Skeletal muscle satellite cell (primary cell): ENCODE measurements at regions not wholly inside any gene's neighbourhood (a gene's known extent, or its start where the extent isn't known, plus 50 kb on each side); places are given as distances from the start of the nearest gene placed in this dataset.

Experiments
- H3K27me3 ChIP-seq: 2 replicates; pipeline ENCODE4 v1.7.0; 2013; ENCODE audit warnings: low read length; ENCODE audit not compliant: control insufficient read depth, insufficient read depth
- H3K36me3 ChIP-seq: 2 replicates; pipeline ENCODE4 v1.7.0; 2013; ENCODE audit warnings: mild to moderate bottlenecking, control low read depth, low read length; ENCODE audit not compliant: insufficient read depth
- H3K4me1 ChIP-seq: 2 replicates; pipeline ENCODE4 v1.7.0; 2013; ENCODE audit warnings: low read length; ENCODE audit not compliant: control insufficient read depth, insufficient read depth
- H3K4me2 ChIP-seq: 2 replicates; pipeline ENCODE4 v1.7.0; 2013; ENCODE audit warnings: mild to moderate bottlenecking, low read length
- H3K4me3 ChIP-seq: 2 replicates; pipeline ENCODE4 v1.7.0; 2013; ENCODE audit warnings: low read length
- H3K9ac ChIP-seq: 2 replicates; pipeline ENCODE4 v1.7.0; 2013; ENCODE audit warnings: mild to moderate bottlenecking, low read depth, low read length, moderate library complexity
- H3K9me3 ChIP-seq: replicated peaks from 2 replicates; pipeline ENCODE4 v1.7.0; 2013; ENCODE audit warnings: mild to moderate bottlenecking, control low read depth, low read length

DNA sequence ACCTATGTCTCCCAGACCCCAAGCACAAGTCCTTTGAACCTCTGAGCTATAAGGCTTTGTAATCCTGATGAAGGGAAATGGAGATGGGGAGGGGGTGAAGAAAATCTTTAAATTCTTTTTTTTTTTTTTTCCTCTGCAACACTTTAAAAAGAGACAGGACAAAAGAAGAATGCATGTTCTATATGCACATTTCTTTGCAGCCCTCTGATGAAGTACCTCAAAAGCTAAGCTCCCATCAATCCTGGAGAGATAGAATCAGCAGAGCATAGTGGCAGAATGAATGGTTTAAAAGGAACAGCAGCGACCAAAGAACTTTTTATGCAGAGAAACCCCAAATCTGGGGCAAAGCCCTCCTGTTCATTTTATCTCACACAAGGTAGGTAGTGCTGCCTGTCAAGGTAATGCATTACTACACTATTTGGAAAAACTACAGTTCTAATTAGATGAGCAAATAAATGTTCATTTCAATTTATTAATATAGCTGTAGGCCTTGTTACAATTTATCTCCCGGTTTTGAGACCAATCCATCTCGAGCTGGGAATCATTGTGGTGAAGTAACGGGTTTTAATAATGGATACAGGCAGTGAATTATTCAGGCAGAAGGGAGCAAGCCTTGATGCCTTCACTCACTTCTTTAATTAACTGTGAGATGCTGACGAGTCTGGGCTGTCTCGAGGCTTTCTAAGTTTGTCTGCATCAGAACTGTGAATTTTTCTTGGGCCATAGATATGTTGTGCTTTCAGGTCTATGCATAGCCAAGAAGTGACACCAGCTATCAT is 173.5 kb upstream of the ZNF608 start:
- H3K36me3 ChIP-seq: no peaks in the 10 kb centered on the region
- no peak overlapping the region for H3K4me3 ChIP-seq
- no peak overlapping the region for H3K9ac ChIP-seq
- no peaks in the 10 kb centered on the region for H3K9me3 ChIP-seq
- no peaks in the 10 kb centered on the region for H3K27me3 ChIP-seq
- no peak overlapping the region for H3K4me2 ChIP-seq
- no peaks in the 10 kb centered on the region for H3K4me1 ChIP-seq

DNA sequence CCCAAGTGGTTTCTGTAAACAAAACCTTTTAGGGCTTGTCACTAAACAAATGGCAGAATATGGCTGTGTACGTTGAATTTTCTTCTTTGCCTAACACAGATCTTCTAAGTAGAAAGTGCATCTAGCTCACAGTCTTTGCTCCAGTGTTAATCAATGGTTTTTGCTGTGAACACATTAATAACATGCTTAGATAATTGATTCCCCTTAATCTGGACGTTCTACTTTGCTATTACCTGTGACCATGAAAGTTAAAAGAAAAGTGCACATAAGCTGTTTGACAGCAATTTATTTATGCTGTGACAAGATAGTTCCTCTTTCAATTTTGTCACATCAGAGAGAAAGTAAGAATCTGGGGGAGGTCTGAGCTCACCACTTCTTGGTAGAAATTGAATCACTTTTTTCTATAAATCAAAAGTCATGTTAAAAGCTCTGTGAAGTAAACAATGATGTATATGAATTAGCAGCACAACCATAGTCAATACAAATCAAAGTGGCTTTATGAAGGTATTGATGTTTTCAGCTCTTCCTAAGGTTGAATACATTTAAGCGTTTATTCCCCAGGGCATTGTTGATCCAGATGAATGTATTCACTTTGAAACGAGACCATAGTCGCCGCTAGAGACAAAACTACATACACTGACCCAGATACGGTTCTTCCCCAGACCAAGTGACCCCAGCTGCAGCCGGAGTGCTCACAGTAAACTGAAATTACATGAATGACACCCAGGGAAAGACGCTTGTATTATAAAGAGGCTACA is 174.6 kb upstream of the ZNF608 start:
- Histone ChIP-seq H3K4me3 (no peak overlapping the region), H3K36me3 (no peaks in the 10 kb centered on the region), H3K27me3 (no peaks in the 10 kb centered on the region), H3K4me2 (no peak overlapping the region), H3K9ac (no peak overlapping the region), H3K9me3 (no peaks in the 10 kb centered on the region), H3K4me1 (no peaks in the 10 kb centered on the region)

- Histone ChIP-seq H3K27me3 (no peaks in the 10 kb centered on the region), H3K36me3 (no peaks in the 10 kb centered on the region), H3K9ac (no peak overlapping the region), H3K4me1 (no peaks in the 10 kb centered on the region), H3K9me3 (no peaks in the 10 kb centered on the region), H3K4me3 (no peak overlapping the region), H3K4me2 (no peak overlapping the region)
These were observed 175.3 kb upstream of the ZNF608 start for GRCh38 chr5:124921694-124922093.

DNA sequence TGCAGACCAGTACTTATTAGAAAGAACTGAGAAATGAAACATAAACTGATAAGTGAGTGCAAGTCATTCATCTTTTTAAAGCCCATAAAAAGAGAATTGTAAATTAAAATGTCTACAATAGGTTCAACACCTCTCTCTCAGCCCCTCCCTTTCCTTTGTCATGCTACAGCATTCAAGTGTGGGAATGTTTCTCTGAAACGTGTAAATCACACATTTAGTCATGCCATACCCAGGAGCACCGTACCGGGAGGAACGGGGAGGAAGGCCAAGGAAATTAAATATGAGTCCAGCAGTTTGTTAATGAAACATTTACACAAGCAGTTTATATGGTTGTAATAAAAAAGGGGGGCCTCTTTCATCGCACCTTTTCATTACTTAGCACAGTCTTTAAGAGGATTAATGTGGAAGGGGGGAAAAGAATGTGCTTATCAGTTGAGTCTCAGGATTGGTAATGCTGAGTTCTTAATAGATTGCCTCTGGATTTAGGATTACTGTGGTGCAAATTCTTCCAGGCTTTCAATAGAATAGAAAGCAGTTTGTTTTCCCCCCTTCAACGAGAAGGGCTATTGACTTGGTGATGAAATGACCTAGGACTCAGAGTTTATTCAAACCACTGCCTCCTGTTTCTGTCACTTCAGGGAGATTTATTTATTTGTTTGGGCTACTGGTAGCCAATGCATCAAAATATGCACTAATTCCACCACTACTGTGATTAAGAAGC is 176.0 kb upstream of the ZNF608 start:
- no peak overlapping the region for H3K4me2 ChIP-seq
- no peaks in the 10 kb centered on the region for H3K27me3 ChIP-seq
- no peaks in the 10 kb centered on the region for H3K4me1 ChIP-seq
- no peak overlapping the region for H3K9ac ChIP-seq
- H3K4me3 ChIP-seq: no peak overlapping the region
- no peaks in the 10 kb centered on the region for H3K9me3 ChIP-seq
- H3K36me3 ChIP-seq: no peaks in the 10 kb centered on the region

DNA sequence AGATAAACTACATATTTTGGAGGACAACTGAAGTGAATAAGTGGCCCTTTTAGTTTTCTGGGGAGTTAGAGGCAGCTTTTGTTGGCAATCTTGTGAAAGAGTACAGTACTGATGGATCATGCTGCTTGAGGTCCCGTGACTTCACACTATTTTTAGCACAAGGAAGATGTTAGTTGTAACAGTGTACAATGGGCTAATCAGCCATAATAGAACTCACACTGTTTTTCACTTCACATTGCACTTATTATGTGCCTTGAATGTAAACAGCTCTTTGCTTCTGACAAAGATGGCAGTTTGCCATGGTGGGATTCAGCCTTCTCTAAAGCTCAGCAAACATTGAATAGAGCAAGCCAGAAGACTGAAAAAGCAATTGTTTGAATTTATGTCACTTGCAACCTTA is 176.7 kb upstream of the ZNF608 start:
- H3K4me2 ChIP-seq: no peak overlapping the region
- H3K4me1 ChIP-seq: no peaks in the 10 kb centered on the region
- no peaks in the 10 kb centered on the region for H3K36me3 ChIP-seq
- H3K9me3 ChIP-seq: no peaks in the 10 kb centered on the region
- H3K9ac ChIP-seq: no peak overlapping the region
- no peaks in the 10 kb centered on the region for H3K27me3 ChIP-seq
- H3K4me3 ChIP-seq: no peak overlapping the region

DNA sequence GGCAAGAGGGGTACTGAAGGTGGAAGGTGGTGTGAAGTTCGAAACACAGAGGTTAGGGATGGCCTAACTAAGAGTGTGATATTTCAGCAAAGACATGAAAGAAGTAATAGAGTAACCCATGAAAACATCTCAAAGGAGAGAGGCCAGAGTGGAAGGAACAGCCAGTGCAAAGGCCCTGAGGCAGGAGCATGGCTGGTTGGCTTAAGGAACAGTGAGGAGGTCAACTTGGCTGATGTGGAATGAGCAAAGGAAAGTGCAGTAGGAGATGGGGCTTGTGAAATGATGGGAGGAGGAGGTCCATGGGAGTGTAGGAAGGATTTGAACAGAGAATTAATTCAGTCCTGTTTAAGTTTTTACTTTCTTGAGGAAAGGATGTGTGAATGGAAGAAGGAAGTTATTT is 178.3 kb upstream of the ZNF608 start:
- no peak overlapping the region for H3K9ac ChIP-seq
- H3K9me3 ChIP-seq: no peaks in the 10 kb centered on the region
- no peaks in the 10 kb centered on the region for H3K27me3 ChIP-seq
- no peak overlapping the region for H3K4me3 ChIP-seq
- no peaks in the 10 kb centered on the region for H3K36me3 ChIP-seq
- no peaks in the 10 kb centered on the region for H3K4me1 ChIP-seq
- no peak overlapping the region for H3K4me2 ChIP-seq

DNA sequence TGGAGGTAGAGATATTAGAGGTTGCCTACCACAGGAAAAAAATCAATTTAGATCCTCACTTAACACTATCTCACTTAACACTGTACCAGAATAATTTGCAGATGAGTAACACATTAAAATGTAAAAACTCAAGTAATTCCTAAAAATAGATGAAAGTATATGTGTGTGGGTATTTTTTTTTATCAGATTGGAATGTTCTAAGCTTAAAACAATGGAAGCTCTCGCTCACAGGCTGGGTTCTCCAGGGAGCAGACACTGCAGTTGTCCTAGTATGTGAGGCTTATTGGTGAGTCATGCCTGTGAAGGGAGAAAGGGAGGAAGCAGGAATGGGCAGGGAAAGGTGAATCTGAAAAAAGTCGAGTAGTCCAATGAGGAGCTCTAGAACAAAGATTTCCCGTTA is 181.3 kb upstream of the ZNF608 start:
- H3K4me3 ChIP-seq: no peak overlapping the region
- no peaks in the 10 kb centered on the region for H3K9me3 ChIP-seq
- H3K27me3 ChIP-seq: no peaks in the 10 kb centered on the region
- no peaks in the 10 kb centered on the region for H3K36me3 ChIP-seq
- no peaks in the 10 kb centered on the region for H3K4me1 ChIP-seq
- H3K9ac ChIP-seq: no peak overlapping the region
- no peak overlapping the region for H3K4me2 ChIP-seq

DNA sequence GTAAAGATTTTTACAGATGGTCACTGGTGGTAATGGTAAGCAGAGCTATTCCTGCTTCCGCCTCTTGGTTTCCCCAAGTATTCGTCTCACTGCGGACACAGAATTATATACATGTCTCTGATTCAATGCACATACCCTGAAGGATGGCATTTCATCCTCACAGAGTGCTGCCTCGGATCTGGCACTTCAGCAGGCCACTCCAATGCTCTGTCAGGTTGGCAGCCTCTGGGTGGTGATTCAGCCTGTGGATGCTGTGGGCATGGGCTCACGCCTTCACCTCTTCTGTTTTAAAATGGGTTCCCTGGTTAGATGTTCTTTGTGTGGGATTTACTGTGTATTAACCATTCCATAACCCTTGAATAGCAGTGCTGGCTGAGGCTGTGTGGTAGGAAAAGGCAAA is 182.6 kb upstream of the ZNF608 start:
- no peaks in the 10 kb centered on the region for H3K4me1 ChIP-seq
- H3K36me3 ChIP-seq: no peaks in the 10 kb centered on the region
- H3K4me3 ChIP-seq: no peak overlapping the region
- no peaks in the 10 kb centered on the region for H3K27me3 ChIP-seq
- no peak overlapping the region for H3K9ac ChIP-seq
- H3K9me3 ChIP-seq: no peaks in the 10 kb centered on the region
- no peak overlapping the region for H3K4me2 ChIP-seq

DNA sequence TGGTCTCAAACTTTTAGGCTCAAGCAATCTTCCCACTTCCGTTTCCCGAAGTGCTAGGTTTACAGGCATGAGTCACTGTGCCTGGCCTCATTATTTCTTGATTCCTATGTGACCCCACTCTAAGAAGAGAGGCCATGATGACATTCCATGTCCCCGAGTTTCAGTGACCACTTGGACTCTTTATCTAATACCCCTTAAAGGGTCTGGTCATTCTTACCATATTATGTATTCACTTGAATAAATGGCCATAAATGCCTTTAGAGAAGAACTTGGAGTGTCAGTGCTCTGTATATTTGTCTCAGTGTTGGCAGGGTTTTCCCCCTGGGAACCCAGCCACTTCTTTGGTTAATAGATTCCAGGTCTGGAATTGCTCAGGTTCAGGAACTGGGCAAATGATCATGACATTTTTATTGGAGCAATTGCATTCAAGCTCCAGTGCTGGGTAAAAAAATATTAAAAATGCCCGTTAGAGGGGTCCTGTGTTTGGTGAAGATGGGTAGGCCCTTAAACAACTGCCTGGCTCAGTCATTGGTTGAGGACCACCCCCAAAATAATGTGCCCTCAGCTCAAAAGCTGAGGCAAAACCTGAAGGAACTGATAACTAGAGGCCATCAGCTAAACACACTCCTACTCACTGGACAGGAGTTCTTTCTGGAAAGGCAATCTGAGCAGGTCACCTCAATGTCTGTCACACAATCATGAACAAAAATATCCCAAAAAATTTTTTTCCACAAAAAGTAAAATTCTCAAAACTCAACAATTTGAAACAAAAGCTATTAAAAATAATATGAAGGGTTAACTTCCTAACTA is 186.6 kb upstream of the ZNF608 start:
- Histone ChIP-seq H3K4me2 (no peak overlapping the region), H3K4me3 (no peak overlapping the region), H3K9ac (no peak overlapping the region), H3K27me3 (no peaks in the 10 kb centered on the region), H3K36me3 (no peaks in the 10 kb centered on the region), H3K4me1 (peaks cover 3% of the 10 kb centered on the region), H3K9me3 (no peaks in the 10 kb centered on the region)

DNA sequence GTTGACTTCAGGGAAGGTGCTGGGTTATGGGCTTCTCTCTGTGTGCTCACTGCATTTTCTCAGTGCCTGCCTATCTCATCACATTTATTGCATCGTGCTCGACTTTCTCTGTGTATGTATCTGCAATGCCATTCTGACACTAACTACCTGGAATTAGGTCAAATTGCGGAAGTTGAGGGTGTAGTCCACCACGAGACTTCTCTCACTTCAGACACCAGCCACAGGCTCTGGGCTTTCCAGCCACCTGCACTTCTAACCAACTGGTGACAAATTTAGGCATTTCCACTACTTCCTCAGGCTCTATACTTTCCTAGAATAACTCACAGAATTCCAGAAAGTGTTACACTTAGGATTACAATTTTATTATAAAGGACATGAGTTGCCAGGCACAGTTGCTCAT is 188.6 kb upstream of the ZNF608 start:
- H3K27me3 ChIP-seq: no peaks in the 10 kb centered on the region
- no peaks in the 10 kb centered on the region for H3K36me3 ChIP-seq
- no peak overlapping the region for H3K4me2 ChIP-seq
- H3K9me3 ChIP-seq: no peaks in the 10 kb centered on the region
- H3K4me3 ChIP-seq: no peak overlapping the region
- no peak overlapping the region for H3K9ac ChIP-seq
- peaks cover 3% of the 10 kb centered on the region for H3K4me1 ChIP-seq

DNA sequence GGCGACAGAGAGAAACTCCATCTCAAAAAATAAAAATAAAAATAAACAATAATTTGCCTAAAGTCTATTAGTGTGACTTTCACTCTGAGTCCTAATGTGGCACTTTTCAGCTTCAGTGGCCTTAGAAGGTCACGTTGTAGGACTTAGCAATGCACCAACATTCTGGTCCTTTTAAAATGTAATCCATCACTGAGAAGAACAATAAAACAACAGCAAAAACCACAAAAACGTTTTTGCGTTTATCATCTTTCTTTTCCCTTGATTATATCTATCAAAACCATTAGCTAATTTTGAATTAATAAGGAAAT is 190.1 kb upstream of the ZNF608 start:
- no peak overlapping the region for H3K9ac ChIP-seq

More for the DNA sequence above, 190.1 kb upstream of the ZNF608 start:
- H3K27me3 ChIP-seq: no peaks in the 10 kb centered on the region
- H3K4me3 ChIP-seq: no peak overlapping the region
- H3K4me2 ChIP-seq: no peak overlapping the region
- no peaks in the 10 kb centered on the region for H3K9me3 ChIP-seq
- peaks cover 3% of the 10 kb centered on the region for H3K4me1 ChIP-seq
- no peaks in the 10 kb centered on the region for H3K36me3 ChIP-seq
